G401 (cell line): ENCODE measurements at regions not wholly inside any gene's neighbourhood (a gene's known extent, or its start where the extent isn't known, plus 50 kb on each side); places are given as distances from the start of the nearest gene placed in this dataset.

ENCODE experiments used
- DNase-seq: peaks from one replicate; pipeline ENCODE4 v3.0.0-alpha.2; 2015; ENCODE audit warnings: low spot score
- in situ Hi-C: cut with HindIII; loops from 2 replicates; pipeline ENCODE4 v1.10.0; 2016; ENCODE audit warnings: low sequenced_read_pairs, mixed read lengths

- in situ Hi-C loops = no loop called here
- DNase-seq = no peak
Measured at GRCh38 chr5:39513236-39513635, 88.5 kb upstream of the DAB2 start.

GRCh38 chr5:39506211-39506610, 81.4 kb upstream of the DAB2 start:
- DNase-seq = no peak
- in situ Hi-C loops = no loop called here

GRCh38 chr5:39505791-39506190, 81.0 kb upstream of the DAB2 start:
- DNase-seq = no peak
- in situ Hi-C loops = no loop called here

GRCh38 chr5:39505363-39505762, 80.6 kb upstream of the DAB2 start:
- DNase-seq = no peak
- in situ Hi-C loops = no loop called here

GRCh38 chr5:39503155-39503554, 78.4 kb upstream of the DAB2 start:
- no peak for DNase-seq
- in situ Hi-C loops = no loop called here

- in situ Hi-C loops = no loop called here
- no peak for DNase-seq
Measured at GRCh38 chr5:39502704-39503103, 77.9 kb upstream of the DAB2 start.

- DNase-seq = no peak
- in situ Hi-C loops = no loop called here
Measured at GRCh38 chr5:39501397-39501796, 76.6 kb upstream of the DAB2 start.

GRCh38 chr5:39500551-39501175, 75.9 kb upstream of the DAB2 start:
- DNase-seq = no peak
- in situ Hi-C loops = no loop called here

GRCh38 chr5:39498278-39498952, 73.6 kb upstream of the DAB2 start:
- DNase-seq = no peak
- in situ Hi-C loops = no loop called here

GRCh38 chr5:39497322-39497721, 72.5 kb upstream of the DAB2 start:
- DNase-seq = no peak
- in situ Hi-C loops = no loop called here

- DNase-seq = no peak
Measured at GRCh38 chr5:39495227-39495626, 70.4 kb upstream of the DAB2 start.

GRCh38 chr5:39494534-39494933, 69.8 kb upstream of the DAB2 start:
- in situ Hi-C loops = no loop called here
- DNase-seq = no peak

More at GRCh38 chr5:39495227-39495626, 70.4 kb upstream of the DAB2 start:
- in situ Hi-C loops = no loop called here

GRCh38 chr5:39494107-39494510, 69.3 kb upstream of the DAB2 start:
- in situ Hi-C loops = no loop called here
- peak; percentile 7 for DNase-seq

- in situ Hi-C loops = no loop called here
- no peak for DNase-seq
Measured at GRCh38 chr5:39491210-39491609, 66.4 kb upstream of the DAB2 start.

- in situ Hi-C loops = no loop called here
- no peak for DNase-seq
Measured at GRCh38 chr5:39489263-39489662, 64.5 kb upstream of the DAB2 start.

GRCh38 chr5:39486790-39487189, 62.0 kb upstream of the DAB2 start:
- in situ Hi-C loops = no loop called here
- no peak for DNase-seq

GRCh38 chr5:39486361-39486760, 61.6 kb upstream of the DAB2 start:
- in situ Hi-C loops = no loop called here
- no peak for DNase-seq

- in situ Hi-C loops = no loop called here
- DNase-seq = no peak
Measured at GRCh38 chr5:39485079-39485478, 60.3 kb upstream of the DAB2 start.

GRCh38 chr5:39484673-39485072, 59.9 kb upstream of the DAB2 start:
- in situ Hi-C loops = no loop called here
- no peak for DNase-seq

GRCh38 chr5:39482098-39482497, 57.3 kb upstream of the DAB2 start:
- in situ Hi-C loops = no loop called here
- DNase-seq = no peak

- no peak for DNase-seq
- in situ Hi-C loops = no loop called here
Measured at GRCh38 chr5:39479537-39479936, 54.8 kb upstream of the DAB2 start.
